GM12872 (cell line): ENCODE measurements at regions not wholly inside any gene's neighbourhood (a gene's known extent, or its start where the extent isn't known, plus 50 kb on each side); places are given as distances from the start of the nearest gene placed in this dataset.

Experiments
- TF ChIP-seq, protein P1 (sequence below): IDR thresholded peaks from 3 replicates; pipeline ENCODE4 v1.5.1; 2011; ENCODE audit warnings: low read depth, mild to moderate bottlenecking, low read length, moderate library complexity; ENCODE audit not compliant: insufficient read depth

DNA sequence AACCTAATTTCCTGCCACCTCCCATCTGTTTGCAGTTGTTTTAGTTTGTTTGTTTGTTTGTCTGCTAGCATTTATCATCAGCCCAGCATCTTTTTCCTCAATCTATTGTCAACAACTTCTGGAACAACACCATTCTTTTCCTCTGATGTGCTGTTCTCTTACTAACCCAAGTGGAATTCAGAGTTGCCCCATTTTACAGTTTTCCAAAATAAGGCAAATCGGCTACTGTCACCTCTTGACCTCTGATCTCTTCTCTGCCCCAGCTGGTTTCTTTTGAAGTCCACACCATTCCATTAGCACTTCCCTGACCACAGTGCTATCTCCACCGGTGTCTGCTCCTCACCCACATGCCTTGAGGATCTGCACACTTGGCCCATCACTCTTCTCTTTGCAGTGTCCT, 102.4 kb downstream of the EFNB2 start:
- TF ChIP-seq, protein P1, sequence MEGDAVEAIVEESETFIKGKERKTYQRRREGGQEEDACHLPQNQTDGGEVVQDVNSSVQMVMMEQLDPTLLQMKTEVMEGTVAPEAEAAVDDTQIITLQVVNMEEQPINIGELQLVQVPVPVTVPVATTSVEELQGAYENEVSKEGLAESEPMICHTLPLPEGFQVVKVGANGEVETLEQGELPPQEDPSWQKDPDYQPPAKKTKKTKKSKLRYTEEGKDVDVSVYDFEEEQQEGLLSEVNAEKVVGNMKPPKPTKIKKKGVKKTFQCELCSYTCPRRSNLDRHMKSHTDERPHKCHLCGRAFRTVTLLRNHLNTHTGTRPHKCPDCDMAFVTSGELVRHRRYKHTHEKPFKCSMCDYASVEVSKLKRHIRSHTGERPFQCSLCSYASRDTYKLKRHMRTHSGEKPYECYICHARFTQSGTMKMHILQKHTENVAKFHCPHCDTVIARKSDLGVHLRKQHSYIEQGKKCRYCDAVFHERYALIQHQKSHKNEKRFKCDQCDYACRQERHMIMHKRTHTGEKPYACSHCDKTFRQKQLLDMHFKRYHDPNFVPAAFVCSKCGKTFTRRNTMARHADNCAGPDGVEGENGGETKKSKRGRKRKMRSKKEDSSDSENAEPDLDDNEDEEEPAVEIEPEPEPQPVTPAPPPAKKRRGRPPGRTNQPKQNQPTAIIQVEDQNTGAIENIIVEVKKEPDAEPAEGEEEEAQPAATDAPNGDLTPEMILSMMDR, result no peak

DNA sequence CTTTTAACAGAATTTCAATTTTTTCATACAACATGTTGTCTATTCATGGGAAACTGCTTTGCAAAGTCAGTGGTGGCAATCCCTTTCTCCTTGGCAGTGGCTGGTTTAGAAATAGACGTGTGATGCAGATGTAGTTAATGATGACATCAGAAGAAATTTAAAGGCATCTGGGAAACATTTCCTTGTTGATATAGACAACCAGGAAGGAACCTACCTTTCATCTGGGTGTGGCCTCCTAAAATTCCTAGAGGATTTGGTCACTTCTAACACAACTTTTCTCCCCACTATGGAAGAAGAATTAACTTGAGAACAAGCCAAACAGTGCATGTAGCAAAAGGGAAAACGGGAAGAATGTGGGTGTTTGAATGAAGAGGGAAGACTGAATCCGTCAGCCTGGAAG, 102.8 kb downstream of the EFNB2 start:
- TF ChIP-seq, protein P1, result no peak

DNA sequence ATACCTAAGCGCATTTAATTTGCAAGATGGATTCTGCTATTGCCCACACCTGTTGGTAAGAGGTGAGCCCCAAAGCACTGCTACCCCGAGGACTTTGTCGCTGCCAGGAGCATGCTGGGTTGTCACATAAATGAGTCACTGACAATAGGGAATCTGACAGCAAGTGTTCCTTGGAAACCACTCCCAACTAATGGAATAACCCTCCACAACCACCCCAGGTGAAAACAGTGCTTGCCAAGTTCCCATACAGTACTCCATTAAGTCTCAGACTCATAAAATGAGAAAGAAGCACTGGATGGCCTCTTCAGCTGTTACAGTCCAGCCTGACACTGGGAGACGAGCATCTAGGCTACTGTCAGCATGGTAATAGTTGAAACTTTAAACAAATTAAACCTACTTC, 108.6 kb downstream of the EFNB2 start:
- TF ChIP-seq, protein P1, result no peak

DNA sequence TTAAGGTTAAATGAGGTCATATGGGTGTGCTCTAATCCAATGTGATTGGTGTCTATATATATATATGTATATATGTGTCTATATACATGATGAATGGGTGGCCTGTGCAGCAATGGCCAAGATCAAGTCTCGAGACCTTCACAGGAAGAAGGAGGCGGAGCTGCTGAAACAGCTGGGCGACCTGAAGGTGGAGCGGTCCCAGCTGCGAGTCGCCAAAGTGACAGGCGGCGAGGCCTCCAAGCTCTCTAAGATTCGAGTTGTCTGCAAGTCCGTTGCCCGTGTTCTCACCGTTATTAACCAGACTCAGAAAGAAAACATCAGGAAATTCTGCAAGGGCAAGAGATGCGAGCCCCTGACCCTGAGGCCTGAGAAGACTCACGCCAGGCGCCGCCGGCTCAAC, 109.8 kb downstream of the EFNB2 start:
- TF ChIP-seq, protein P1, result no peak

DNA sequence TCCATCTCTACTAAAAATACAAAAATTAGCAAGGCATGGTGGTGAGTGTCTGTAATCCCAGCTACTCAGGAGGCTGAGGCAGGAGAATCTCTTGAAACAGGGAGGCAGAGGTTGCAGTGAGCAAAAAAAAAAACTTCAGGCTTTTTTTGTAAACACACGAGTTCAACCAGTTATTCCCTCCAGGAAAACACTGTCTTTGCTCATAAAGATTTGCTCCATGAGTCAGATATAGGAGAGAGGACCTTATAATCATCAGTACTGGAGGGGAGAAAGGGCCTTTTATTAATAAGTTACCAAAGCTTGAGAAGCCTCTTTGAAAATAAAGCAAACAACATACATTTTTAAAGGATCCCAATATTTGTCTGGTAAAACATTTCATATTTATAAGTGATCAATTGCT, 110.7 kb downstream of the EFNB2 start:
- TF ChIP-seq, protein P1, result no peak

DNA sequence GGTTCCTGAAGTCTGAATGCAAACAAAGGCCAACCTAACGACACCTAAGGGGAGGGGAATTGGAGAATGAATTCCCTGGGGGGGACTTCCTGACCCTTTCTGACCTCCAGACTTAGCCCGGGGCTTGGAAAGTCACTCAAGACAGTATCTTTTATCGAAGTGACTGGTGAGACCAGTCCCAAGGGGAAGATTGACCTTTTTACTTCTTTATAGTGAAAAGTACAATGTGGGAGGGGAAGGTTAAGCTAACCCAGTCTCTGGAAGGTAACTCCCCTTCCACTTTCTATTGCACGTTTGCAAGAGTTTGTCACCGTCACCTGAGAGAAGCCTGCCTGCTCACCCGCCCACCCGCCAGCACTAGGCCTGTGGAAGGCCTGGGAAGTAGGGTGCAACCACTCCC, 111.9 kb downstream of the EFNB2 start:
- TF ChIP-seq, protein P1, result no peak

DNA sequence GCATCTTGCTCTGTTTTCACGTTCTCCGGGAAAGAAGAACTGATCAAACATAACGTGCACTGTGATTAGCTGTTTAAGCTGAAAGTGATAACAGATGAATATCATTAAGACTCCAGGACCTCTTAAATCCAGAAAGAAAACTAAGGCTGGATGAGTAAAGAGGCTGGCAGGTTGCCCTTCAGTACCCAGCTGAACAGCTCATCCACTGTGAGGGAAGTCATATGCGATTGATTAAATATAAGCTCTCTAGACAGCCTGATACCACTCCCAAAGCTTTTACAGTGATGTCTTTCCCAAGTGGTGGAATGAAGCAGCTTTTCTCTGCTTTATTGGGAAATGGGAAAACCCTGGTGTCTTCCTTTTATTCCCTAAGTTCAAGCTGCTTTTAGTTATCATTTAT, 116.9 kb downstream of the EFNB2 start:
- TF ChIP-seq, protein P1, result no peak
